GM23338 (cell line): ENCODE measurements at regions not wholly inside any gene's neighbourhood (a gene's known extent, or its start where the extent isn't known, plus 50 kb on each side); places are given as distances from the start of the nearest gene placed in this dataset.
A peak's percentile ranks its signal among the peaks of the same experiment; 100 is the strongest.

Source experiments
- ATAC-seq: fragments of 200-7000 bp; cut with Tn5 transposase; 3 replicates; pipeline ENCODE4 v1.9.1; 2020
- DNase-seq: peaks from one replicate; pipeline ENCODE4 v3.0.0-alpha.2; 2015; ENCODE audit warnings: low spot score
- H2AFZ ChIP-seq: fragments of 200-600 bp; sonication (generic); 2 replicates; pipeline ENCODE4 v1.8.0; 2016; ENCODE audit warnings: antibody characterized with exemption, mild to moderate bottlenecking, moderate library complexity
- H3F3A ChIP-seq: fragments of 200-600 bp; sonication (generic); replicated peaks from 2 replicates; pipeline ENCODE4 v1.8.0; 2017; ENCODE audit warnings: antibody characterized with exemption, mixed run types, low read depth
- H3K27ac ChIP-seq: fragments of 200-600 bp; sonication (generic); 2 replicates; pipeline ENCODE4 v1.6.1; 2016; ENCODE audit warnings: low read depth
- H3K27me3 ChIP-seq: fragments of 200-600 bp; sonication (generic); 2 replicates; pipeline ENCODE4 v1.8.0; 2016; ENCODE audit warnings: mild to moderate bottlenecking, mixed run types, moderate library complexity; ENCODE audit not compliant: insufficient read depth
- H3K36me3 ChIP-seq: fragments of 200-600 bp; sonication (generic); 2 replicates; pipeline ENCODE4 v1.8.0; 2016; ENCODE audit warnings: mild to moderate bottlenecking; ENCODE audit not compliant: insufficient read depth
- H3K4me1 ChIP-seq: fragments of 200-600 bp; sonication (generic); 2 replicates; pipeline ENCODE4 v1.8.0; 2016; ENCODE audit warnings: mild to moderate bottlenecking, moderate library complexity; ENCODE audit not compliant: insufficient read depth
- H3K4me2 ChIP-seq: fragments of 200-600 bp; sonication (generic); 2 replicates; pipeline ENCODE4 v1.7.1; 2017; ENCODE audit warnings: mixed run types
- H3K4me3 ChIP-seq: fragments of 200-600 bp; sonication (generic); 2 replicates; pipeline ENCODE4 v1.6.1; 2016; ENCODE audit warnings: mixed run types
- H3K79me2 ChIP-seq: fragments of 200-600 bp; sonication (generic); replicated peaks from 2 replicates; pipeline ENCODE4 v1.8.0; 2017; ENCODE audit warnings: mild to moderate bottlenecking; ENCODE audit not compliant: insufficient read depth
- H3K9me2 ChIP-seq: fragments of 200-600 bp; sonication (generic); 2 replicates; pipeline ENCODE4 v1.8.0; 2017; ENCODE audit not compliant: insufficient read depth
- H4K20me1 ChIP-seq: fragments of 200-600 bp; sonication (generic); replicated peaks from 2 replicates; pipeline ENCODE4 v1.8.0; 2017; ENCODE audit warnings: mild to moderate bottlenecking; ENCODE audit not compliant: insufficient read depth
- H3K27ac Mint-ChIP-seq: 2 replicates; pipeline ENCODE4 v1.8.0; 2020; ENCODE audit warnings: inconsistent platforms, mild to moderate bottlenecking, moderate library complexity, mixed read lengths
- H3K27me3 Mint-ChIP-seq: 3 replicates; pipeline ENCODE4 v1.8.0; 2022; ENCODE audit warnings: low read depth, mild to moderate bottlenecking, moderate library complexity, mixed read lengths, inconsistent platforms; ENCODE audit not compliant: insufficient read depth, poor library complexity
- H3K36me3 Mint-ChIP-seq: 3 replicates; pipeline ENCODE4 v1.8.0; 2021; ENCODE audit warnings: low read depth, mild to moderate bottlenecking, inconsistent platforms, moderate library complexity, mixed read lengths
- H3K4me1 Mint-ChIP-seq: 3 replicates; pipeline ENCODE4 v1.8.0; 2020; ENCODE audit warnings: mild to moderate bottlenecking, inconsistent platforms, mixed read lengths
- H3K4me3 Mint-ChIP-seq: 3 replicates; pipeline ENCODE4 v1.8.0; 2021; ENCODE audit warnings: moderate library complexity, mild to moderate bottlenecking, inconsistent platforms, mixed read lengths
- H3K9me3 Mint-ChIP-seq: 3 replicates; pipeline ENCODE4 v1.8.0; 2020; ENCODE audit warnings: moderate library complexity, mild to moderate bottlenecking, inconsistent platforms, mixed read lengths
- CREB1 ChIP-seq: fragments of 250-450 bp; sonication (Bioruptor Pico); IDR thresholded peaks from 2 replicates; pipeline ENCODE4 v1.5.0; 2020; ENCODE audit warnings: low read depth, mild to moderate bottlenecking, moderate library complexity
- EZH2 ChIP-seq: fragments of 200-600 bp; sonication (generic); IDR thresholded peaks from one replicate; pipeline ENCODE4 v1.8.0; 2017; ENCODE audit warnings: antibody characterized with exemption, mild to moderate bottlenecking, low read depth; ENCODE audit not compliant: unreplicated experiment
- EZH2phosphoT487 ChIP-seq: fragments of 200-600 bp; sonication (generic); IDR thresholded peaks from one replicate; pipeline ENCODE4 v1.8.1; 2018; ENCODE audit warnings: antibody characterized with exemption; ENCODE audit not compliant: unreplicated experiment
- JUNB ChIP-seq: IDR thresholded peaks from one replicate; pipeline ENCODE4 v1.6.1; 2016; ENCODE audit warnings: antibody characterized with exemption; ENCODE audit not compliant: unreplicated experiment
- NANOG ChIP-seq: IDR thresholded peaks from 2 replicates; pipeline ENCODE4 v1.6.1; 2016; ENCODE audit warnings: antibody characterized with exemption, borderline replicate concordance
- POLR2AphosphoS5 ChIP-seq: IDR thresholded peaks from 2 replicates; pipeline ENCODE4 v1.6.1; 2016; ENCODE audit warnings: antibody characterized with exemption, low read depth
- REST ChIP-seq: IDR thresholded peaks from one replicate; pipeline ENCODE4 v1.6.1; 2018; ENCODE audit warnings: antibody characterized with exemption; ENCODE audit not compliant: unreplicated experiment
- STAT1 ChIP-seq: IDR thresholded peaks from one replicate; pipeline ENCODE4 v1.6.1; 2016; ENCODE audit warnings: antibody characterized with exemption; ENCODE audit not compliant: unreplicated experiment
- ZNF114 ChIP-seq: fragments of 250-450 bp; sonication (Bioruptor Pico); IDR thresholded peaks from 2 replicates; pipeline ENCODE4 v1.5.0; 2020; ENCODE audit warnings: mild to moderate bottlenecking, moderate library complexity
- ZNF331 ChIP-seq: fragments of 250-450 bp; sonication (Bioruptor Pico); IDR thresholded peaks from 2 replicates; pipeline ENCODE4 v1.5.0; 2020; ENCODE audit warnings: low read depth, mild to moderate bottlenecking, moderate library complexity
- ZNF462 ChIP-seq: fragments of 250-450 bp; sonication (Bioruptor Pico); IDR thresholded peaks from 2 replicates; pipeline ENCODE4 v1.5.0; 2020; ENCODE audit warnings: mild to moderate bottlenecking, moderate library complexity
- TF ChIP-seq, protein P1 (sequence below): IDR thresholded peaks from 2 replicates; pipeline ENCODE4 v1.6.1; 2016; ENCODE audit warnings: antibody characterized with exemption
- TF ChIP-seq, protein P2 (sequence below), 2 experiments: fragments of 200-600 bp in 1 of 2; sonication (generic) in 1 of 2; conservative IDR thresholded peaks; 2 replicates each; pipeline versions ENCODE4 v1.5.1 to v1.6.1; 2016 to 2017; ENCODE audit warnings: antibody characterized with exemption in 2 of 2, low read depth in 2 of 2, mild to moderate bottlenecking in 2 of 2, moderate library complexity in 1 of 2

DNA sequence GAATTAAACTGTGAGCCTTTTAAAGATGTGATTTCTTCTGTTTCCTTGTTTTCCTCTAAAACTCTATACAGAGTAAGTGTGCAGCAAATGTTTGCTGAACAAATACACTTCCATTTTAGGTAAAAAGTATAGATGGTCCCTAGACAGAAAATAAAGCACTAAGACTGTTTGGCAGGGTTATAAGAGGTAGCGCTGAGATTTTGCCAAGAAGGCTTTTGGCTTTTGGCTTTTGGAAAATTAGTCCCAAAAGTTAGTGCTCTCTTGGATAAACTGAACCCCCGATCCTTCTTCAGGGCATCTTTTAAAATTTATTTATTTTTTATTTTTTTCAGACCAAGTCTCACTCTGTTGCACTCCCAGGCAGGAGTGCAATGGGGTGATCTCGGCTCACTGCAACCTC is 175.7 kb upstream of the NRP1 start (continued):
- TF ChIP-seq POLR2AphosphoS5: no peak

GRCh38 chr10:33509231-33509831 is 174.9 kb upstream of the NRP1 start:
- peak overlapping the region; percentile 37; the same call in 1 of the 2 replicates for H3K27ac Mint-ChIP-seq
- Histone ChIP-seq H2AFZ (no peak overlapping the region), H3K9me2 (no peaks in the 10 kb centered on the region), H3K4me1 (peaks cover 11% of the 10 kb centered on the region; the same call in 1 of the 2 replicates), H3K79me2 (no peaks in the 10 kb centered on the region), H4K20me1 (no peaks in the 10 kb centered on the region), H3F3A (no peaks in the 10 kb centered on the region), H3K27ac (no peak overlapping the region), H3K4me3 (no peak overlapping the region), H3K27me3 (no peaks in the 10 kb centered on the region), H3K4me2 (no peak overlapping the region), H3K36me3 (peaks cover 3% of the 10 kb centered on the region; the same call in 1 of the 2 replicates)
- H3K36me3 Mint-ChIP-seq: no peaks in the 10 kb centered on the region
- H3K4me1 Mint-ChIP-seq: peaks cover 10% of the 10 kb centered on the region; the same call in 2 of the 3 replicates
- TF ChIP-seq ZNF114 (CRISPR knock-in tag) (no peak), CREB1 (CRISPR knock-in tag) (no peak), STAT1 (no peak), EZH2phosphoT487 (no peak), ZNF462 (CRISPR knock-in tag) (no peak), EZH2 (no peak), REST (no peak), ZNF331 (no peak), JUNB (no peak), POLR2AphosphoS5 (no peak), NANOG (no peak)
- TF ChIP-seq, protein P1, sequence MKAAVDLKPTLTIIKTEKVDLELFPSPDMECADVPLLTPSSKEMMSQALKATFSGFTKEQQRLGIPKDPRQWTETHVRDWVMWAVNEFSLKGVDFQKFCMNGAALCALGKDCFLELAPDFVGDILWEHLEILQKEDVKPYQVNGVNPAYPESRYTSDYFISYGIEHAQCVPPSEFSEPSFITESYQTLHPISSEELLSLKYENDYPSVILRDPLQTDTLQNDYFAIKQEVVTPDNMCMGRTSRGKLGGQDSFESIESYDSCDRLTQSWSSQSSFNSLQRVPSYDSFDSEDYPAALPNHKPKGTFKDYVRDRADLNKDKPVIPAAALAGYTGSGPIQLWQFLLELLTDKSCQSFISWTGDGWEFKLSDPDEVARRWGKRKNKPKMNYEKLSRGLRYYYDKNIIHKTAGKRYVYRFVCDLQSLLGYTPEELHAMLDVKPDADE: no peak
- TF ChIP-seq, protein P2, sequence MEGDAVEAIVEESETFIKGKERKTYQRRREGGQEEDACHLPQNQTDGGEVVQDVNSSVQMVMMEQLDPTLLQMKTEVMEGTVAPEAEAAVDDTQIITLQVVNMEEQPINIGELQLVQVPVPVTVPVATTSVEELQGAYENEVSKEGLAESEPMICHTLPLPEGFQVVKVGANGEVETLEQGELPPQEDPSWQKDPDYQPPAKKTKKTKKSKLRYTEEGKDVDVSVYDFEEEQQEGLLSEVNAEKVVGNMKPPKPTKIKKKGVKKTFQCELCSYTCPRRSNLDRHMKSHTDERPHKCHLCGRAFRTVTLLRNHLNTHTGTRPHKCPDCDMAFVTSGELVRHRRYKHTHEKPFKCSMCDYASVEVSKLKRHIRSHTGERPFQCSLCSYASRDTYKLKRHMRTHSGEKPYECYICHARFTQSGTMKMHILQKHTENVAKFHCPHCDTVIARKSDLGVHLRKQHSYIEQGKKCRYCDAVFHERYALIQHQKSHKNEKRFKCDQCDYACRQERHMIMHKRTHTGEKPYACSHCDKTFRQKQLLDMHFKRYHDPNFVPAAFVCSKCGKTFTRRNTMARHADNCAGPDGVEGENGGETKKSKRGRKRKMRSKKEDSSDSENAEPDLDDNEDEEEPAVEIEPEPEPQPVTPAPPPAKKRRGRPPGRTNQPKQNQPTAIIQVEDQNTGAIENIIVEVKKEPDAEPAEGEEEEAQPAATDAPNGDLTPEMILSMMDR (conservative IDR thresholded peaks at IDR 0.05; ENCODE audit: low read depth in 2 of 2): no peak
- H3K9me3 Mint-ChIP-seq: no peaks in the 10 kb centered on the region; the same call in 1 of the 3 replicates
- no peak overlapping the region for H3K4me3 Mint-ChIP-seq
- ATAC-seq: no peak
- peaks cover 2% of the 10 kb centered on the region for H3K27me3 Mint-ChIP-seq
- DNase-seq: peak; percentile 18
